ENCODE measurements at regions not wholly inside any gene's neighbourhood (a gene's known extent, or its start where the extent isn't known, plus 50 kb on each side); places are given as distances from the start of the nearest gene placed in this dataset.

DNA sequence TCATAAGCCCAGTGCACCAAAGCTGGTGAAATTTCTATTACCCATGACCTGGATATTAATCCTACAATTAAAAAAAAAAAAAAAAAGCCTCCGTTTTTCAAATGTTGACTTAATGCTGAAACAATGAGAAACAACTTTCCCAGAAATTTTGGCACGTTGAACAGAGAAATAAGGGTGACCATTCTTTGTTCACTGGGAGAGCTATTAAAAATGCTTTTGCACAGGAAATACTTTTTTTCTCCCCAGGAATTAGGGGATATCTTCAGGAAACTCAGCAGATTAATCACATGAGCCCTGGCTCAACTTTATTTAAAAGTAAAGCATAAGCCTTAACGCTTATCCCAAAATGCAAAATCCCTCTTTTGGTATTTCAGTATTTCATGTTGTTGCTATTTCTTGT, 54.8 kb upstream of the FLRT2 start:
- no peak for DNase-seq (ENCODE audit: low spot score)

DNA sequence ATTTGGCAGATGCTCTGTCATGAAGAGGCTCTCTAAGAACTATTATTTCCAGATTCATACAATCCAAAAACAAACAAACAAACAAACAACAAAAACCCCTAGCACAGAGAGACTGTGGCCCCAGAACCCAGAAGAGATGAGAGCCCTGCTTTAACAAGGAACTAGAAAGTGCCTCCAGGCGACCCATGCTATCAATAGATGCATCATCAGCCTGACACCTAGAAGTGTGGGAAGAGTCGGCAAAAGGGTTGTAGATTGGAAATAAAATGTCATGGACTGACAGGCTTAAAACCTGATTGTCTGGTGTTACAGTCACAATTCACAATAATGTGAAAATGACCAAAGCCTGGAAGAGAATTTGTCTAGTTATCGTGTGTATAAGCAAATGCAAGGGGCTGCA, 50.6 kb upstream of the FLRT2 start:
- DNase-seq (ENCODE audit: low spot score) = no peak

DNA sequence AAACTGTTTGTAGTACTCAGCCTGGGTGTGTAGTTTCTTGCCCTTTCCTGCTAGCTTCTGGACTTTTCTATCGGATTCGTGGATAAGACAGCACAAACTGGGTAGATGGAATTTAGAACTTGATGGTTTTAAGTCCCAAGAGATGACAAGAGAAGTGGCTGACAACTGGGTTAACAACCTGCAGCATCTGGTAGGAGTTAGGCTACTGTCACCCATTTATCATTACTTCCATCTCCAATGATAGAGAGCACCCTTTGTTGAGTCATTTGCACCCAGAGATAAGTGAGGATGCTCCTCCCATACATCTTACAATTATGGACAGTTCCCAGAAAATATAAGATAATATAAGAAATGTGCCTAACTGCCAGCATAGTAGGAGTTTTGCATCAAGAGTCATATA, 50.2 kb upstream of the FLRT2 start:
- DNase-seq (ENCODE audit: low spot score) = no peak

Measured in COLO829 (cell line).